Endodermal cell (in vitro differentiated cells): ENCODE measurements at regions not wholly inside any gene's neighbourhood (a gene's known extent, or its start where the extent isn't known, plus 50 kb on each side); places are given as distances from the start of the nearest gene placed in this dataset.
A peak's percentile ranks its signal among the peaks of the same experiment; 100 is the strongest.

Experiments used
- DNase-seq: peaks from one replicate; pipeline ENCODE4 v3.0.0-alpha.2; 2017
- H3K27ac ChIP-seq: 2 replicates; pipeline ENCODE4 v1.5.1; 2013; ENCODE audit warnings: mild to moderate bottlenecking, low read depth, low read length, moderate library complexity
- H3K27me3 ChIP-seq: 2 replicates; pipeline ENCODE4 v1.6.1; 2013; ENCODE audit warnings: mild to moderate bottlenecking, low read length, moderate library complexity; ENCODE audit not compliant: insufficient read depth, control insufficient read depth, poor library complexity, severe bottlenecking
- H3K36me3 ChIP-seq: 2 replicates; pipeline ENCODE4 v1.7.0; 2013; ENCODE audit warnings: mild to moderate bottlenecking, low read length, moderate library complexity; ENCODE audit not compliant: control insufficient read depth, insufficient read depth
- H3K4me1 ChIP-seq: one replicate; pipeline ENCODE4 v1.7.0; 2013; ENCODE audit warnings: low read length; ENCODE audit not compliant: control insufficient read depth, insufficient read depth
- H3K4me3 ChIP-seq: 2 replicates; pipeline ENCODE4 v1.5.1; 2013; ENCODE audit warnings: mild to moderate bottlenecking, low read length, moderate library complexity
- H3K9ac ChIP-seq: 2 replicates; pipeline ENCODE4 v1.6.1; 2013; ENCODE audit warnings: mild to moderate bottlenecking, low read length, moderate library complexity; ENCODE audit not compliant: poor library complexity, severe bottlenecking; ENCODE audit errors: extremely low read depth
- H3K9me3 ChIP-seq: 2 replicates; pipeline ENCODE4 v1.6.1; 2013; ENCODE audit warnings: mild to moderate bottlenecking, low read length, moderate library complexity; ENCODE audit not compliant: control insufficient read depth
- H3K27ac Mint-ChIP-seq: 2 replicates; pipeline ENCODE4 v1.8.0; 2020; ENCODE audit warnings: mixed read lengths
- H3K27me3 Mint-ChIP-seq: 2 replicates; pipeline ENCODE4 v1.8.0; 2021; ENCODE audit warnings: mild to moderate bottlenecking, mixed read lengths; ENCODE audit not compliant: insufficient read depth
- H3K36me3 Mint-ChIP-seq: 2 replicates; pipeline ENCODE4 v1.8.0; 2020; ENCODE audit warnings: low read depth, mixed read lengths
- H3K4me1 Mint-ChIP-seq: 2 replicates; pipeline ENCODE4 v1.8.0; 2020; ENCODE audit warnings: mixed read lengths
- H3K4me3 Mint-ChIP-seq: 2 replicates; pipeline ENCODE4 v1.8.0; 2020; ENCODE audit warnings: mild to moderate bottlenecking, moderate library complexity, mixed read lengths
- H3K9me3 Mint-ChIP-seq: 2 replicates; pipeline ENCODE4 v1.8.0; 2020; ENCODE audit warnings: mild to moderate bottlenecking, mixed read lengths
- WGBS, 2 experiments: methylation state at CpG; one replicate each; pipeline versions ENCODE4 v1.1.5 to v1.1.7; 2013; ENCODE audit warnings: missing lambda C conversion rate in 2 of 2, mixed read lengths in 1 of 2; ENCODE audit not compliant: insufficient coverage in 1 of 2, insufficient read length in 1 of 2; 5-methylcytosine and 5-hydroxymethylcytosine counted together
- TF ChIP-seq, protein P1 (sequence below): fragments of 200-600 bp; sonication (generic); conservative IDR thresholded peaks from 2 replicates; pipeline ENCODE4 v1.5.0; 2021; ENCODE audit warnings: antibody characterized with exemption, mild to moderate bottlenecking

- Mint-ChIP-seq H3K36me3 (no peaks in the 10 kb centered on the region), H3K4me3 (no peak overlapping the region), H3K27me3 (peaks cover 2% of the 10 kb centered on the region), H3K9me3 (no peaks in the 10 kb centered on the region), H3K4me1 (peaks cover 22% of the 10 kb centered on the region), H3K27ac (no peak overlapping the region)
- no peak overlapping the region for H3K4me3 ChIP-seq
- H3K4me1 ChIP-seq: peaks cover 3% of the 10 kb centered on the region
- H3K27me3 ChIP-seq: no peaks in the 10 kb centered on the region
- H3K9me3 ChIP-seq: no peaks in the 10 kb centered on the region
- no peaks in the 10 kb centered on the region for H3K36me3 ChIP-seq
- H3K9ac ChIP-seq: no peak overlapping the region
- TF ChIP-seq, protein P1, sequence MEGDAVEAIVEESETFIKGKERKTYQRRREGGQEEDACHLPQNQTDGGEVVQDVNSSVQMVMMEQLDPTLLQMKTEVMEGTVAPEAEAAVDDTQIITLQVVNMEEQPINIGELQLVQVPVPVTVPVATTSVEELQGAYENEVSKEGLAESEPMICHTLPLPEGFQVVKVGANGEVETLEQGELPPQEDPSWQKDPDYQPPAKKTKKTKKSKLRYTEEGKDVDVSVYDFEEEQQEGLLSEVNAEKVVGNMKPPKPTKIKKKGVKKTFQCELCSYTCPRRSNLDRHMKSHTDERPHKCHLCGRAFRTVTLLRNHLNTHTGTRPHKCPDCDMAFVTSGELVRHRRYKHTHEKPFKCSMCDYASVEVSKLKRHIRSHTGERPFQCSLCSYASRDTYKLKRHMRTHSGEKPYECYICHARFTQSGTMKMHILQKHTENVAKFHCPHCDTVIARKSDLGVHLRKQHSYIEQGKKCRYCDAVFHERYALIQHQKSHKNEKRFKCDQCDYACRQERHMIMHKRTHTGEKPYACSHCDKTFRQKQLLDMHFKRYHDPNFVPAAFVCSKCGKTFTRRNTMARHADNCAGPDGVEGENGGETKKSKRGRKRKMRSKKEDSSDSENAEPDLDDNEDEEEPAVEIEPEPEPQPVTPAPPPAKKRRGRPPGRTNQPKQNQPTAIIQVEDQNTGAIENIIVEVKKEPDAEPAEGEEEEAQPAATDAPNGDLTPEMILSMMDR: no peak
- WGBS, 2 experiments: 49 to 77% methylated on average over 5 of the region's 6 CpGs
- no peak for DNase-seq
- H3K27ac ChIP-seq: no peak overlapping the region
Measured at GRCh38 chr18:25517881-25518715, 166.1 kb upstream of the ZNF521 start.

GRCh38 chr18:25516747-25517498 is 165.0 kb upstream of the ZNF521 start:
- peak overlapping the region; percentile 6 for H3K27ac ChIP-seq
- peaks cover 3% of the 10 kb centered on the region for H3K4me1 ChIP-seq
- 90 to 95% methylated on average over 5 to 7 of the region's 7 CpGs for WGBS, 2 experiments
- H3K4me1 Mint-ChIP-seq: peaks cover 22% of the 10 kb centered on the region
- no peak overlapping the region for H3K4me3 ChIP-seq
- H3K36me3 ChIP-seq: no peaks in the 10 kb centered on the region
- no peaks in the 10 kb centered on the region for H3K27me3 ChIP-seq
- H3K27me3 Mint-ChIP-seq: peaks cover 2% of the 10 kb centered on the region
- TF ChIP-seq, protein P1: no peak
- H3K27ac Mint-ChIP-seq: no peak overlapping the region
- no peak overlapping the region for H3K9ac ChIP-seq
- no peak overlapping the region for H3K4me3 Mint-ChIP-seq
- no peaks in the 10 kb centered on the region for H3K36me3 Mint-ChIP-seq
- H3K9me3 ChIP-seq: no peaks in the 10 kb centered on the region
- no peaks in the 10 kb centered on the region for H3K9me3 Mint-ChIP-seq
- no peak for DNase-seq

DNA sequence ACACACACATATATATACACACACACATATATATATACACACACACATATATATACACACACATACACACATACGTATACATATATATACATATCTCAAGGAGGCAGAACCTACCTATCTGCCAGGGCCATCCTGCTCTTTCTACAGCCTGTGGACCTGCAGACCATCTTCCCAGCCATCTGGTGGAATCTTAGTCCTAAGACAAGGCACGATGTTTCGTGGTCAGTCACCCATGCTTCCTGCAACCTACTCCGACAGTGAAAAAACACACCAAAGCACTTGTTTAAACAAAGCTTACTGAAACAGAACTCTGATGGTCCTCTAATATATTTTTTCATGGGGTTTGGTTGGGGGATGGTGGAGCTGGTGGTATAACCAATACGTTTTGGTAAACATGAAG is 164.2 kb upstream of the ZNF521 start:
- no peak for DNase-seq
- H3K4me1 Mint-ChIP-seq: peaks cover 22% of the 10 kb centered on the region

More for the DNA sequence above, 164.2 kb upstream of the ZNF521 start:
- Histone ChIP-seq H3K36me3 (no peaks in the 10 kb centered on the region), H3K9ac (no peak overlapping the region), H3K4me1 (peaks cover 3% of the 10 kb centered on the region), H3K9me3 (no peaks in the 10 kb centered on the region), H3K27ac (no peak overlapping the region), H3K4me3 (no peak overlapping the region), H3K27me3 (no peaks in the 10 kb centered on the region)
- no peak overlapping the region for H3K27ac Mint-ChIP-seq
- H3K36me3 Mint-ChIP-seq: no peaks in the 10 kb centered on the region
- H3K9me3 Mint-ChIP-seq: no peaks in the 10 kb centered on the region
- 50 to 75% methylated on average over 2 to 5 of the region's 5 CpGs for WGBS, 2 experiments
- H3K4me3 Mint-ChIP-seq: no peak overlapping the region
- TF ChIP-seq, protein P1: no peak
- peaks cover 2% of the 10 kb centered on the region for H3K27me3 Mint-ChIP-seq
